ENCODE measurements at regions not wholly inside any gene's neighbourhood (a gene's known extent, or its start where the extent isn't known, plus 50 kb on each side); places are given as distances from the start of the nearest gene placed in this dataset.

DNA sequence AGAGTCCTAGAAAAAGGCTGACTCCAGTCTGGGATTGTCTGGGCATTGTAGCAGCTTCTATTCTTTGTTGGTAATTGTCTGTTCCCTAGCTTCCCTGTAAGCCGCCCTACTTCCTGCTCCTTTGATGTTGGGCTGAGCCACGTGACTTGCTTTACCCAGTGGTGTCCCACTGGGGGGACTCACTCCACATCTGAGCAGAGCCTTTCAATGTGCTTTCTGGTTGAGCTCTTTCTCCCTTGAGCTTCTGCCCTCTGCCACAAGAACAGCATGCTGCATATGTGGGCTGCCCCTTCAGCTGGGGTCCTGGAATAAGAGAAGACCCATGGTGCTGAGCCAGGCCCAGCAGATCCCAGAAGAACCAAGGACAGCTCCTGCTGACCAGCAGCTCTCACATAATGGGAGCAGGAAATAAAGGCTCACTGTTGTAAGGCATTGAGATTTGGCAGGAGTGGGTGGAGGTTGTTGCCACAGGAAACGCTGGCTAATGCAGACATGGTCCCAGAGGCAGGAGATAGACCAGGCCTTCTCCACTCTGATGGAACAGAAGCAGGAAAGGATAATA lies 276.3 kb upstream of the GJB5 start:
- no peak for TF ChIP-seq POLR2A (IDR thresholded peaks at IDR 0.05)
- TF ChIP-seq, protein P1, sequence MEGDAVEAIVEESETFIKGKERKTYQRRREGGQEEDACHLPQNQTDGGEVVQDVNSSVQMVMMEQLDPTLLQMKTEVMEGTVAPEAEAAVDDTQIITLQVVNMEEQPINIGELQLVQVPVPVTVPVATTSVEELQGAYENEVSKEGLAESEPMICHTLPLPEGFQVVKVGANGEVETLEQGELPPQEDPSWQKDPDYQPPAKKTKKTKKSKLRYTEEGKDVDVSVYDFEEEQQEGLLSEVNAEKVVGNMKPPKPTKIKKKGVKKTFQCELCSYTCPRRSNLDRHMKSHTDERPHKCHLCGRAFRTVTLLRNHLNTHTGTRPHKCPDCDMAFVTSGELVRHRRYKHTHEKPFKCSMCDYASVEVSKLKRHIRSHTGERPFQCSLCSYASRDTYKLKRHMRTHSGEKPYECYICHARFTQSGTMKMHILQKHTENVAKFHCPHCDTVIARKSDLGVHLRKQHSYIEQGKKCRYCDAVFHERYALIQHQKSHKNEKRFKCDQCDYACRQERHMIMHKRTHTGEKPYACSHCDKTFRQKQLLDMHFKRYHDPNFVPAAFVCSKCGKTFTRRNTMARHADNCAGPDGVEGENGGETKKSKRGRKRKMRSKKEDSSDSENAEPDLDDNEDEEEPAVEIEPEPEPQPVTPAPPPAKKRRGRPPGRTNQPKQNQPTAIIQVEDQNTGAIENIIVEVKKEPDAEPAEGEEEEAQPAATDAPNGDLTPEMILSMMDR (IDR thresholded peaks at IDR 0.05) = no peak
